SK-N-SH treated with all-trans-retinoic acid at 6 μM for 48 hours (cell line): ENCODE measurements at regions not wholly inside any gene's neighbourhood (a gene's known extent, or its start where the extent isn't known, plus 50 kb on each side); places are given as distances from the start of the nearest gene placed in this dataset.

Experiments used
- ARNTL ChIP-seq: fragments of 450-650 bp; formaldehyde crosslinking; IDR thresholded peaks from 2 replicates; pipeline ENCODE4 v1.5.0; 2020; ENCODE audit warnings: low read depth, mild to moderate bottlenecking, moderate library complexity, borderline replicate concordance
- BACH2 ChIP-seq: fragments of 250-450 bp; sonication (Bioruptor Pico); IDR thresholded peaks from 2 replicates; pipeline ENCODE4 v1.9.0; 2021; ENCODE audit warnings: mild to moderate bottlenecking, borderline replicate concordance
- ESRRG ChIP-seq: fragments of 250-450 bp; sonication (Bioruptor Pico); IDR thresholded peaks from 2 replicates; pipeline ENCODE4 v1.6.1; 2021; ENCODE audit warnings: mild to moderate bottlenecking
- ISL1 ChIP-seq: fragments of 250-450 bp; sonication (Bioruptor Pico); IDR thresholded peaks from 2 replicates; pipeline ENCODE4 v2.1.2; 2022; ENCODE audit warnings: mild to moderate bottlenecking, moderate library complexity
- OSR1 ChIP-seq: fragments of 250-450 bp; sonication (Bioruptor Pico); IDR thresholded peaks from 2 replicates; pipeline ENCODE4 v1.8.0; 2022; ENCODE audit warnings: moderate library complexity, mild to moderate bottlenecking, inconsistent platforms
- POU6F1 ChIP-seq: fragments of 250-450 bp; sonication (Bioruptor Pico); IDR thresholded peaks from 2 replicates; pipeline ENCODE4 v1.8.0; 2021; ENCODE audit warnings: low read depth, mild to moderate bottlenecking, moderate library complexity, borderline replicate concordance
- PPARA ChIP-seq: fragments of 250-450 bp; sonication (Bioruptor Pico); IDR thresholded peaks from 2 replicates; pipeline ENCODE4 v1.5.0; 2020; ENCODE audit warnings: mild to moderate bottlenecking, borderline replicate concordance
- RARB ChIP-seq: fragments of 250-450 bp; sonication (Bioruptor Pico); IDR thresholded peaks from 2 replicates; pipeline ENCODE4 v1.8.0; 2021; ENCODE audit warnings: mild to moderate bottlenecking, moderate library complexity
- TOX ChIP-seq: fragments of 250-450 bp; sonication (Bioruptor Pico); IDR thresholded peaks from 2 replicates; pipeline ENCODE4 v1.8.0; 2021; ENCODE audit warnings: mild to moderate bottlenecking, moderate library complexity, borderline replicate concordance
- ZC3H10 ChIP-seq: fragments of 250-450 bp; sonication (Bioruptor Pico); IDR thresholded peaks from 2 replicates; pipeline ENCODE4 v1.5.1; 2021; ENCODE audit warnings: mild to moderate bottlenecking, moderate library complexity
- ZFP3 ChIP-seq: fragments of 250-450 bp; sonication (Bioruptor Pico); IDR thresholded peaks from 2 replicates; pipeline ENCODE4 v1.5.0; 2020; ENCODE audit warnings: mild to moderate bottlenecking, moderate library complexity
- ZNF565 ChIP-seq: fragments of 450-650 bp; formaldehyde crosslinking; conservative IDR thresholded peaks from 2 replicates; pipeline ENCODE4 v1.5.0; 2020; ENCODE audit warnings: low read depth, mild to moderate bottlenecking, moderate library complexity
- ZNF70 ChIP-seq: fragments of 450-650 bp; formaldehyde crosslinking; IDR thresholded peaks from 2 replicates; pipeline ENCODE4 v1.5.0; 2020; ENCODE audit warnings: mild to moderate bottlenecking, moderate library complexity
- TF ChIP-seq, protein P1 (sequence below): fragments of 250-450 bp; sonication (Bioruptor Pico); IDR thresholded peaks from 2 replicates; pipeline ENCODE4 v1.8.0; 2020; ENCODE audit warnings: mild to moderate bottlenecking, moderate library complexity, borderline replicate concordance

- TF ChIP-seq PPARA (CRISPR knock-in tag) (no peak), ZFP3 (no peak), OSR1 (CRISPR knock-in tag) (no peak), ZC3H10 (CRISPR knock-in tag) (no peak), BACH2 (CRISPR knock-in tag) (no peak), ARNTL (CRISPR knock-in tag) (no peak), RARB (CRISPR knock-in tag) (no peak), TOX (CRISPR knock-in tag) (no peak), ZNF70 (CRISPR knock-in tag) (no peak), ISL1 (CRISPR knock-in tag) (no peak), ZNF565 (CRISPR knock-in tag) (no peak), ESRRG (CRISPR knock-in tag) (no peak), POU6F1 (CRISPR knock-in tag) (no peak)
- TF ChIP-seq, protein P1, sequence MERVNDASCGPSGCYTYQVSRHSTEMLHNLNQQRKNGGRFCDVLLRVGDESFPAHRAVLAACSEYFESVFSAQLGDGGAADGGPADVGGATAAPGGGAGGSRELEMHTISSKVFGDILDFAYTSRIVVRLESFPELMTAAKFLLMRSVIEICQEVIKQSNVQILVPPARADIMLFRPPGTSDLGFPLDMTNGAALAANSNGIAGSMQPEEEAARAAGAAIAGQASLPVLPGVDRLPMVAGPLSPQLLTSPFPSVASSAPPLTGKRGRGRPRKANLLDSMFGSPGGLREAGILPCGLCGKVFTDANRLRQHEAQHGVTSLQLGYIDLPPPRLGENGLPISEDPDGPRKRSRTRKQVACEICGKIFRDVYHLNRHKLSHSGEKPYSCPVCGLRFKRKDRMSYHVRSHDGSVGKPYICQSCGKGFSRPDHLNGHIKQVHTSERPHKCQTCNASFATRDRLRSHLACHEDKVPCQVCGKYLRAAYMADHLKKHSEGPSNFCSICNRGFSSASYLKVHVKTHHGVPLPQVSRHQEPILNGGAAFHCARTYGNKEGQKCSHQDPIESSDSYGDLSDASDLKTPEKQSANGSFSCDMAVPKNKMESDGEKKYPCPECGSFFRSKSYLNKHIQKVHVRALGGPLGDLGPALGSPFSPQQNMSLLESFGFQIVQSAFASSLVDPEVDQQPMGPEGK (CRISPR knock-in tag), result no peak
Measured at GRCh38 chr1:197841158-197841557, 61.3 kb upstream of the C1orf53 start.
